BE2C (cell line): ENCODE measurements at regions not wholly inside any gene's neighbourhood (a gene's known extent, or its start where the extent isn't known, plus 50 kb on each side); places are given as distances from the start of the nearest gene placed in this dataset.

Source experiments
- DNase-seq: peaks from one replicate; pipeline ENCODE4 v3.0.0-alpha.2; 2020
- H3K27me3 ChIP-seq: fragments of 250-450 bp; sonication (Bioruptor Pico); 2 replicates; pipeline ENCODE4 v1.5.1; 2020; ENCODE audit warnings: mild to moderate bottlenecking
- H3K36me3 ChIP-seq: fragments of 250-450 bp; sonication (Bioruptor Pico); 2 replicates; pipeline ENCODE4 v1.5.1; 2020; ENCODE audit warnings: mild to moderate bottlenecking
- H3K4me1 ChIP-seq: fragments of 250-450 bp; sonication (Bioruptor Pico); 2 replicates; pipeline ENCODE4 v1.5.1; 2020
- H3K4me3 ChIP-seq: 2 replicates; pipeline ENCODE4 v1.5.1; 2011; ENCODE audit warnings: low read depth, low read length
- H3K9me3 ChIP-seq: fragments of 250-450 bp; sonication (Bioruptor Pico); 2 replicates; pipeline ENCODE4 v1.5.1; 2020
- CTCF ChIP-seq: IDR thresholded peaks from 2 replicates; pipeline ENCODE4 v1.5.1; 2012; ENCODE audit warnings: mild to moderate bottlenecking, low read depth, low read length

- no peaks in the 10 kb centered on the region for H3K27me3 ChIP-seq
- no peaks in the 10 kb centered on the region for H3K4me1 ChIP-seq
- H3K36me3 ChIP-seq, result no peaks in the 10 kb centered on the region
- DNase-seq, result no peak
- no peaks in the 10 kb centered on the region for H3K9me3 ChIP-seq
- TF ChIP-seq CTCF, result no peak
- no peak overlapping the region for H3K4me3 ChIP-seq
Measured at GRCh38 chr5:152337484-152337883, 67.6 kb downstream of the NMUR2 start.

GRCh38 chr5:152335461-152335860 is 69.6 kb downstream of the NMUR2 start:
- H3K9me3 ChIP-seq, result no peaks in the 10 kb centered on the region
- no peaks in the 10 kb centered on the region for H3K4me1 ChIP-seq
- no peak for DNase-seq
- H3K4me3 ChIP-seq, result no peak overlapping the region
- no peaks in the 10 kb centered on the region for H3K27me3 ChIP-seq
- H3K36me3 ChIP-seq, result no peaks in the 10 kb centered on the region
- no peak for TF ChIP-seq CTCF

GRCh38 chr5:152332716-152333460 is 72.2 kb downstream of the NMUR2 start:
- no peak for TF ChIP-seq CTCF
- H3K27me3 ChIP-seq, result no peaks in the 10 kb centered on the region
- no peak overlapping the region for H3K4me3 ChIP-seq
- H3K36me3 ChIP-seq, result no peaks in the 10 kb centered on the region
- no peaks in the 10 kb centered on the region for H3K4me1 ChIP-seq
- DNase-seq, result no peak
- H3K9me3 ChIP-seq, result no peaks in the 10 kb centered on the region

GRCh38 chr5:152331718-152332117 is 73.4 kb downstream of the NMUR2 start:
- Histone ChIP-seq H3K27me3 (no peaks in the 10 kb centered on the region), H3K4me1 (no peaks in the 10 kb centered on the region), H3K4me3 (no peak overlapping the region), H3K9me3 (no peaks in the 10 kb centered on the region), H3K36me3 (no peaks in the 10 kb centered on the region)
- TF ChIP-seq CTCF, result no peak
- no peak for DNase-seq

GRCh38 chr5:152331006-152331405 is 74.1 kb downstream of the NMUR2 start:
- no peak for TF ChIP-seq CTCF
- H3K9me3 ChIP-seq, result no peaks in the 10 kb centered on the region
- no peaks in the 10 kb centered on the region for H3K27me3 ChIP-seq
- DNase-seq, result no peak
- no peak overlapping the region for H3K4me3 ChIP-seq
- no peaks in the 10 kb centered on the region for H3K36me3 ChIP-seq
- H3K4me1 ChIP-seq, result no peaks in the 10 kb centered on the region

GRCh38 chr5:152329761-152330283 is 75.3 kb downstream of the NMUR2 start:
- H3K9me3 ChIP-seq, result no peaks in the 10 kb centered on the region
- no peak for DNase-seq
- H3K27me3 ChIP-seq, result no peaks in the 10 kb centered on the region
- no peaks in the 10 kb centered on the region for H3K36me3 ChIP-seq
- no peak for TF ChIP-seq CTCF
- H3K4me3 ChIP-seq, result no peak overlapping the region
- H3K4me1 ChIP-seq, result no peaks in the 10 kb centered on the region
